Hepatocyte (in vitro differentiated cells): ENCODE measurements at regions not wholly inside any gene's neighbourhood (a gene's known extent, or its start where the extent isn't known, plus 50 kb on each side); places are given as distances from the start of the nearest gene placed in this dataset.

Experiments used
- EZH2 ChIP-seq: fragments of 200-600 bp; sonication (generic); IDR thresholded peaks from 2 replicates; pipeline ENCODE4 v1.6.1; 2016; ENCODE audit warnings: antibody characterized with exemption, mild to moderate bottlenecking, borderline replicate concordance
- EZH2phosphoT487 ChIP-seq: fragments of 200-600 bp; sonication (generic); IDR thresholded peaks from one replicate; pipeline ENCODE4 v1.6.1; 2018; ENCODE audit warnings: antibody characterized with exemption, mild to moderate bottlenecking, low read depth, moderate library complexity; ENCODE audit not compliant: unreplicated experiment, severe bottlenecking
- TF ChIP-seq, protein P1 (sequence below): fragments of 200-600 bp; sonication (generic); IDR thresholded peaks from 2 replicates; pipeline ENCODE4 v1.5.1; 2016; ENCODE audit warnings: antibody characterized with exemption, mild to moderate bottlenecking; ENCODE audit not compliant: poor library complexity

DNA sequence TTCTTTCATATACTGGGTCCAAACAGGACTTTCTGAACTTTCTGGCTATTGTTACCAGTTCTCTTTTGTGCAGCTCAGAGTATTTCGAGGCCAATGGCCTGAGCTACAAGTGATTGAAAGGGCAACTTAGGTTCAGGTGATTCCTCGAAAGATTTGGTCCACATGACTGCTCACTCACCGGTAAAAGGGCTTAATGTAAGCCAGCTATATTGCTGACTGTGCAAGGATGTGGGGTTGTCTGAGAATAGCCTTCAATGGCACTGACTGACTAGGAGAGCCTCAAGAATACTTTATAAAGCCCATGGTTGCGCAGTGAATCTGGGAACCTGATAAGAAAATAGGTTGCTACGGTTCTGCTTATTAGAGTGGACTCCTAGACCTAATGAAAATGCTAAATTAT is 269.0 kb downstream of the SEC16B start:
- TF ChIP-seq, protein P1, sequence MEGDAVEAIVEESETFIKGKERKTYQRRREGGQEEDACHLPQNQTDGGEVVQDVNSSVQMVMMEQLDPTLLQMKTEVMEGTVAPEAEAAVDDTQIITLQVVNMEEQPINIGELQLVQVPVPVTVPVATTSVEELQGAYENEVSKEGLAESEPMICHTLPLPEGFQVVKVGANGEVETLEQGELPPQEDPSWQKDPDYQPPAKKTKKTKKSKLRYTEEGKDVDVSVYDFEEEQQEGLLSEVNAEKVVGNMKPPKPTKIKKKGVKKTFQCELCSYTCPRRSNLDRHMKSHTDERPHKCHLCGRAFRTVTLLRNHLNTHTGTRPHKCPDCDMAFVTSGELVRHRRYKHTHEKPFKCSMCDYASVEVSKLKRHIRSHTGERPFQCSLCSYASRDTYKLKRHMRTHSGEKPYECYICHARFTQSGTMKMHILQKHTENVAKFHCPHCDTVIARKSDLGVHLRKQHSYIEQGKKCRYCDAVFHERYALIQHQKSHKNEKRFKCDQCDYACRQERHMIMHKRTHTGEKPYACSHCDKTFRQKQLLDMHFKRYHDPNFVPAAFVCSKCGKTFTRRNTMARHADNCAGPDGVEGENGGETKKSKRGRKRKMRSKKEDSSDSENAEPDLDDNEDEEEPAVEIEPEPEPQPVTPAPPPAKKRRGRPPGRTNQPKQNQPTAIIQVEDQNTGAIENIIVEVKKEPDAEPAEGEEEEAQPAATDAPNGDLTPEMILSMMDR: no peak
- TF ChIP-seq EZH2 (no peak), EZH2phosphoT487 (no peak)
